DND-41 (cell line): ENCODE measurements at regions not wholly inside any gene's neighbourhood (a gene's known extent, or its start where the extent isn't known, plus 50 kb on each side); places are given as distances from the start of the nearest gene placed in this dataset.

ENCODE experiments used
- CTCF ChIP-seq: IDR thresholded peaks from 2 replicates; pipeline ENCODE4 v1.5.1; 2012; ENCODE audit warnings: borderline replicate concordance, low read length, moderate library complexity, mild to moderate bottlenecking; ENCODE audit not compliant: poor library complexity, severe bottlenecking; ENCODE audit errors: extremely low read depth
- EZH2 ChIP-seq: IDR thresholded peaks from 3 replicates; pipeline ENCODE4 v1.6.1; 2012; ENCODE audit warnings: borderline replicate concordance, low read depth, mild to moderate bottlenecking, moderate library complexity, low read length, inconsistent platforms; ENCODE audit not compliant: severe bottlenecking

GRCh38 chr15:46061002-46061401 is 426.2 kb downstream of the SQOR start:
- no peak for TF ChIP-seq CTCF
- TF ChIP-seq EZH2, result no peak
